DMS153 treated with DMSO at 0.1 percent for 48 hours (cell line): ENCODE measurements at regions not wholly inside any gene's neighbourhood (a gene's known extent, or its start where the extent isn't known, plus 50 kb on each side); places are given as distances from the start of the nearest gene placed in this dataset.

Experiments
- DNase-seq: peaks from one replicate; lab custom pipeline; 2025; ENCODE audit not compliant: unreplicated experiment; lab: John Stamatoyannopoulos, UW

- no peak for DNase-seq
Observed at GRCh38 chr16:62966626-62967025, 930.4 kb upstream of the CDH8 start.

GRCh38 chr16:62965831-62966230 lies 929.6 kb upstream of the CDH8 start:
- no peak for DNase-seq

GRCh38 chr16:62963846-62964245 lies 927.6 kb upstream of the CDH8 start:
- no peak for DNase-seq

- no peak for DNase-seq
Observed at GRCh38 chr16:62955033-62955349, 918.8 kb upstream of the CDH8 start.

GRCh38 chr16:62954144-62955032 lies 918.1 kb upstream of the CDH8 start:
- no peak for DNase-seq

GRCh38 chr16:62950351-62950750 lies 914.1 kb upstream of the CDH8 start:
- DNase-seq = no peak

GRCh38 chr16:62940569-62940968 lies 904.3 kb upstream of the CDH8 start:
- DNase-seq = no peak

GRCh38 chr16:62939687-62940086 lies 903.4 kb upstream of the CDH8 start:
- no peak for DNase-seq

- DNase-seq = no peak
Observed at GRCh38 chr16:62933929-62934328, 897.7 kb upstream of the CDH8 start.

- DNase-seq = no peak
Observed at GRCh38 chr16:62929593-62929992, 893.4 kb upstream of the CDH8 start.

- no peak for DNase-seq
Observed at GRCh38 chr16:62927122-62927521, 890.9 kb upstream of the CDH8 start.

GRCh38 chr16:62926121-62926801 lies 890.0 kb upstream of the CDH8 start:
- no peak for DNase-seq

- no peak for DNase-seq
Observed at GRCh38 chr16:62921904-62922303, 885.7 kb upstream of the CDH8 start.

GRCh38 chr16:62913924-62914323 lies 877.7 kb upstream of the CDH8 start:
- DNase-seq = no peak

- DNase-seq = no peak
Observed at GRCh38 chr16:62913333-62913732, 877.1 kb upstream of the CDH8 start.

- DNase-seq = no peak
Observed at GRCh38 chr16:62909597-62909996, 873.4 kb upstream of the CDH8 start.

GRCh38 chr16:62907562-62907961 lies 871.3 kb upstream of the CDH8 start:
- no peak for DNase-seq

- no peak for DNase-seq
Observed at GRCh38 chr16:62903961-62904502, 867.8 kb upstream of the CDH8 start.

GRCh38 chr16:62899737-62900136 lies 863.5 kb upstream of the CDH8 start:
- DNase-seq = no peak

GRCh38 chr16:62889097-62889496 lies 852.9 kb upstream of the CDH8 start:
- DNase-seq = no peak

- DNase-seq = no peak
Observed at GRCh38 chr16:62883509-62883908, 847.3 kb upstream of the CDH8 start.

- DNase-seq = no peak
Observed at GRCh38 chr16:62882552-62883221, 846.4 kb upstream of the CDH8 start.
